ENCODE measurements at regions not wholly inside any gene's neighbourhood (a gene's known extent, or its start where the extent isn't known, plus 50 kb on each side); places are given as distances from the start of the nearest gene placed in this dataset.
"Not testable (repeated sequence)": the region's sequence is repeated elsewhere in the genome, so short reads cannot be mapped to it uniquely, and the experiment has no call there.

DNA sequence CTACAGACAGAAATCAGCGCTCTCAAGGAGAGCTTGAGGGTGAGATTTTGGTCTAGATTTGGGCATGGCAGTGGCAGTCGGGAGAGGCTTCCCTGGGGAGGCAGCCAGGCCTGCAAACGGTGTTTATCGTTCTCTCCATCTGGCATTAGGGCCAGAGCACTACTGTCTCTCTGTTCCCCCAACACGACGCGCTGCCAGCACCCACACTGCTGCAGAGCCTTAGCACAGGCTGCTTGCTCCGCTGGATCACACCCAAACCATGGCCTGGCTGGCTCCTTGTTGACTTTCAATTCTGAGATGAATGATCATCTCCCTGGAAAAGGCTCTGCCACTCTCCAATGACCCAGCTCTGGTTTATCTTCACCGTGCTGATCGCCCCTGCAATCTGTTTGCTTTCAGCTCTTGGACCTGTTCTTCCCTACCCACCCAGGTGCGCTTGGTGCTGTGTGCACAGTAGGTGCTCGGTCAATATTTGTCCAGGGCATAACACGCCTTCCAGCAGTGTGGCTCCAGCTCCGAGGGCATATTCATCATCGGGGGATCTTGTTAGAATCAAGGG, 106.1 kb downstream of the TFAP2C start:
- Histone ChIP-seq H3K4me1 (no peaks in the 10 kb centered on the region), H3K27ac (replicated peaks) (no peak overlapping the region), H3K4me3 (no peak overlapping the region), H3K27me3 (ENCODE audit: low read depth) (peaks cover 81% of the 10 kb centered on the region), H3K36me3 (no peaks in the 10 kb centered on the region), H3K9me3 (replicated peaks) (no peaks in the 10 kb centered on the region)
- TF ChIP-seq, protein P1, sequence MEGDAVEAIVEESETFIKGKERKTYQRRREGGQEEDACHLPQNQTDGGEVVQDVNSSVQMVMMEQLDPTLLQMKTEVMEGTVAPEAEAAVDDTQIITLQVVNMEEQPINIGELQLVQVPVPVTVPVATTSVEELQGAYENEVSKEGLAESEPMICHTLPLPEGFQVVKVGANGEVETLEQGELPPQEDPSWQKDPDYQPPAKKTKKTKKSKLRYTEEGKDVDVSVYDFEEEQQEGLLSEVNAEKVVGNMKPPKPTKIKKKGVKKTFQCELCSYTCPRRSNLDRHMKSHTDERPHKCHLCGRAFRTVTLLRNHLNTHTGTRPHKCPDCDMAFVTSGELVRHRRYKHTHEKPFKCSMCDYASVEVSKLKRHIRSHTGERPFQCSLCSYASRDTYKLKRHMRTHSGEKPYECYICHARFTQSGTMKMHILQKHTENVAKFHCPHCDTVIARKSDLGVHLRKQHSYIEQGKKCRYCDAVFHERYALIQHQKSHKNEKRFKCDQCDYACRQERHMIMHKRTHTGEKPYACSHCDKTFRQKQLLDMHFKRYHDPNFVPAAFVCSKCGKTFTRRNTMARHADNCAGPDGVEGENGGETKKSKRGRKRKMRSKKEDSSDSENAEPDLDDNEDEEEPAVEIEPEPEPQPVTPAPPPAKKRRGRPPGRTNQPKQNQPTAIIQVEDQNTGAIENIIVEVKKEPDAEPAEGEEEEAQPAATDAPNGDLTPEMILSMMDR (IDR thresholded peaks at IDR 0.05; ENCODE audit: borderline replicate concordance), result no peak
- no peak for DNase-seq
- intact Hi-C loops (cut with micrococcal nuclease), result no loop called here

DNA sequence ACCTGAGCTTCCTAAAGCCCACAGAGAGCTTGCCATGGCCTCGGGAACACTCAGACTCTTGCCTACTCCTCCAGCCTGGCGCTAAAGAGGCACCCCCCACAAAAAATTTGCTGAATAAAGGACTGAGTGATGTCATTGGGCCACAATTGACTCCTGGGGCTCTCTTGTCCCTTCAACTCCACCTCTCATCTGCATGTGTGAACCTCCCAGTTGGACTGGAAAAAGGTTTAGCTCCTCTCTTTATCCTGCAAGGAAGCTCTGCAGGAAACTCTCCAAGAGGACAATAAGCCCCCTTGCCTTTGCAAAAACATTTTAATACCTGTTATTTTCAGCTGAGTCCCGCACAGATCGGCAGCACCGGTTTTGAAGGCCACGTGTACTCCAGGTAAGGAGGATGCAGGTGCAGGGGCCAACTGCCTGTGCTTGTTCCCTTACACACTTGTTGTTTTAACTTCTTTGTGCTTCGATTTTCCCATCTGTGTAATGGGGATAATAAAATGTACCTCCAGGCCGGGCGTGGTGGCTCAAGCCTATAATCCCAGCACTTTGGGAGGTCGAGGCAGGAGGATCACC, 107.3 kb downstream of the TFAP2C start:
- DNase-seq, result no peak
- no peaks in the 10 kb centered on the region for H3K4me1 ChIP-seq
- no peak overlapping the region for H3K27ac ChIP-seq (replicated peaks)
- no peak overlapping the region for H3K4me3 ChIP-seq
- peaks cover 94% of the 10 kb centered on the region for H3K27me3 ChIP-seq (ENCODE audit: low read depth)
- H3K36me3 ChIP-seq, result no peaks in the 10 kb centered on the region
- H3K9me3 ChIP-seq (replicated peaks), result peaks cover 4% of the 10 kb centered on the region
- intact Hi-C loops (cut with micrococcal nuclease), result no loop called here
- TF ChIP-seq, protein P1 (IDR thresholded peaks at IDR 0.05; ENCODE audit: borderline replicate concordance), result no peak

DNA sequence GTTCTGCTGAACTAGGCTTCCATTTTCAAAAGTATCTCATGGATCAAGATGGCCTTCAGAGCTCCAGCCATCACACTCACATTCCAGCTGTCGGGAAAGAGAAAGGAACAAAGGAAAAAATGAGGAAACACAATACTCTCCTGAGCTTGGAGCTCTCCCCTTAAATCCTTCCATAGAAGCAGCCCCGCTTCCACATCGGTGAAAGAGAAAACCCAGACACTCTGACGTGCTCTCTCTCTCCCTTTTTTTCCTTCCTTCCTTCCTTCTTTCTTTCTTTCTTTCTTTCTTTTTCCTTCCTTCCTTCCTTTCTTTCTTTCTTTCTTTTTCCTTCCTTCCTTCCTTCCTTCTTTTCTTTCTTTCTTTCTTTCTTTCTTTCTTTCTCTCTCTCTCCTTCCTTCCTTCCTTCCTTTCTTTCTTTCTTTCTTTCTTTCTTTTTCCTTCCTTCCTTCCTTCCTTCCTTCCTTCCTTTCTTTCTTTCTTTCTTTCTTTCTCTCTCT, 115.3 kb downstream of the TFAP2C start:
- intact Hi-C loops (cut with micrococcal nuclease); H3K4me1 ChIP-seq; H3K9me3 ChIP-seq (replicated peaks); H3K36me3 ChIP-seq; H3K4me3 ChIP-seq; DNase-seq; H3K27ac ChIP-seq (replicated peaks): not testable (repeated sequence)
- H3K27me3 ChIP-seq (ENCODE audit: low read depth), result peaks cover 94% of the 10 kb centered on the region

DNA sequence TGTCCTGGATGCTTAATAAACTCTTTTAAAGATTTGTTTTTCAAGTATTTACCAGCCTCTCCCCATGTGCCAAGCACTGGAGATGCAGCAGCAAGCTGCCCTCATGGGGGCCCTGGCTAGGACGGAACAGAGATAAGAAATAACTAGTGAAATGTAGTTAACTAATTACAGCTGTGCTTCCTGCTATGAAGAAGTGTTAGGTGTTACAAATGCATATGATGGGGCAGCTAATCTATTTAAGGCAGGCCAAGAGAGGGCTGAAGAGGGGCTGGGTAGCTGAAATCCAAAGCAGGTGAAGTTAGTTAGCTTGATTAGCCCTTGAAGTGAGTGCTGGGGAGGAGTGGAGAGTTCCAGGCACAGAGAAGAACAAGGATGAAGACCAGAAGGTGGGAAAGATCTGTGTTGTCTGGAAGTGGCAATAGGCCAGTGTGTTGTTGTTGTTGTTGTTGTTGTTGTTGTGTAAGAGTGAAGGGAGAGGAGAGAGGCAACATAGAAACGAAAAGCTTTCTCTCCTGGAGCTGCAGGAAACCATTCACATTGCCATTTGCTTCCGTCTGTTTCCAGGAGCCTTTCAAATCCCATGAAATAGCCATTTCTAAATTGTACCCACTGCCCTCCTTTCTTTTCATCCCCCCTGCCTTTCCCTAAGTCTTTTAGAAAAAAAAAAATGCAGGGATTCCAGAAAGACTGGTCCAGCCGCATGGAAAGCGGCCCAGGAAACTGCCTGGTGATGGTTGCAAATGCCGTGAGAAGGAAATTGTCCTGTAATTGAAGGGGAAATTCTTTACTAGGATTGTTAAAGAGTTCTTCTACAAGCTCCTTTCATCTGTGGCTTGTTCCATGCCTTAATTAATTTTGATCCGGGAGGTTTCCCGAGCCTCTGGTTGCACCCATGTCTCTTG, 119.6 kb downstream of the TFAP2C start:
- intact Hi-C loops (cut with micrococcal nuclease), result no loop called here
- no peaks in the 10 kb centered on the region for H3K4me1 ChIP-seq
- H3K27ac ChIP-seq (replicated peaks), result no peak overlapping the region
- H3K9me3 ChIP-seq (replicated peaks), result peaks cover 6% of the 10 kb centered on the region
- peaks cover 94% of the 10 kb centered on the region for H3K27me3 ChIP-seq (ENCODE audit: low read depth)
- TF ChIP-seq, protein P1 (IDR thresholded peaks at IDR 0.05; ENCODE audit: borderline replicate concordance), result no peak
- H3K36me3 ChIP-seq, result no peaks in the 10 kb centered on the region
- no peak for DNase-seq
- no peak overlapping the region for H3K4me3 ChIP-seq

DNA sequence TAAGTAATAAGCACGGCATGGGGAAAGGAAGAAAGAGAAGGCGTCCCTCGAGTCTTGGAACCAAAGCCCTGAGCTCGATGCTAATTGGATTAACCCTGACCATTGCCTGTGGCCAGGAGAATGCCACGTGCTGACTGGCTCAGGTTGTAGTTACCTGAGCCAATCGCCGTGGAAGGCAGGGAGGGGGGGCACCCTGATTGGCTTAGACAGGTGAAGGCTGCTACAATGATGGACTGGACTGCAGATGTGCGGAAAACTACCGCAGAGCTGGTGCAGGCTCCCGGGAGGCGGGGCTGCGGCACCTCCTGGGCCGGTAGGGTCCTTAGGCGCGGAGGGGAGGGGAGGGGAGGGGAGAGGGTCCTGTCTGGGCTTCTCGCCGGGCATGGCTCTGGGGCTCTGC, 121.3 kb downstream of the TFAP2C start:
- H3K4me3 ChIP-seq, result no peak overlapping the region
- H3K36me3 ChIP-seq, result no peaks in the 10 kb centered on the region
- no peaks in the 10 kb centered on the region for H3K9me3 ChIP-seq (replicated peaks)
- DNase-seq, result no peak
- peaks cover 99% of the 10 kb centered on the region for H3K27me3 ChIP-seq (ENCODE audit: low read depth)
- no peaks in the 10 kb centered on the region for H3K4me1 ChIP-seq
- no peak overlapping the region for H3K27ac ChIP-seq (replicated peaks)
- intact Hi-C loops (cut with micrococcal nuclease), result no loop called here
- TF ChIP-seq, protein P1 (IDR thresholded peaks at IDR 0.05; ENCODE audit: borderline replicate concordance), result no peak
